HEK293T (cell line): ENCODE measurements at regions not wholly inside any gene's neighbourhood (a gene's known extent, or its start where the extent isn't known, plus 50 kb on each side); places are given as distances from the start of the nearest gene placed in this dataset.

Experiments used
- CTCF ChIA-PET: fragments of 350-600 bp; formaldehyde crosslinking; extraction: SDS; loops from one replicate; lab custom pipeline; 2021; ENCODE audit warnings: antibody characterized with exemption, inconsistent platforms; lab: Yijun Ruan, JAX
- POLR2A ChIA-PET: fragments of 350-600 bp; formaldehyde crosslinking; extraction: SDS; loops from one replicate; lab custom pipeline; 2020; ENCODE audit warnings: antibody characterized with exemption, inconsistent platforms; lab: Yijun Ruan, JAX
- DNase-seq: peaks from one replicate; pipeline ENCODE4 v3.0.0; 2012; ENCODE audit warnings: mixed read lengths; ENCODE audit errors: extremely low spot score
- ARNT ChIP-seq: fragments of 450-650 bp; IDR thresholded peaks from 2 replicates; pipeline ENCODE4 v1.6.1; 2017; ENCODE audit warnings: mild to moderate bottlenecking
- BHLHE40 ChIP-seq: fragments of 450-650 bp; IDR thresholded peaks from 2 replicates; pipeline ENCODE4 v1.6.1; 2016; ENCODE audit warnings: mild to moderate bottlenecking, moderate library complexity, borderline replicate concordance
- CTBP1 ChIP-seq: fragments of 450-650 bp; IDR thresholded peaks from 2 replicates; pipeline ENCODE4 v1.6.1; 2016; ENCODE audit warnings: borderline replicate concordance
- ELF4 ChIP-seq: fragments of 450-650 bp; IDR thresholded peaks from 2 replicates; pipeline ENCODE4 v1.6.1; 2017; ENCODE audit warnings: antibody characterized with exemption
- FOXA1 ChIP-seq: fragments of 450-650 bp; IDR thresholded peaks from 2 replicates; pipeline ENCODE4 v1.6.1; 2016; ENCODE audit warnings: mild to moderate bottlenecking
- FOXK2 ChIP-seq: fragments of 450-650 bp; IDR thresholded peaks from 2 replicates; pipeline ENCODE4 v1.6.1; 2016; ENCODE audit warnings: mild to moderate bottlenecking
- FOXM1 ChIP-seq: fragments of 450-650 bp; IDR thresholded peaks from 2 replicates; pipeline ENCODE4 v1.6.1; 2017; ENCODE audit warnings: mild to moderate bottlenecking, borderline replicate concordance
- HDGF ChIP-seq: fragments of 450-650 bp; IDR thresholded peaks from 2 replicates; pipeline ENCODE4 v1.6.1; 2017; ENCODE audit warnings: antibody characterized with exemption, borderline replicate concordance
- L3MBTL2 ChIP-seq: fragments of 450-650 bp; conservative IDR thresholded peaks from 2 replicates; pipeline ENCODE4 v1.6.1; 2016; ENCODE audit warnings: mild to moderate bottlenecking
- LEF1 ChIP-seq: fragments of 450-650 bp; IDR thresholded peaks from 2 replicates; pipeline ENCODE4 v1.6.1; 2017; ENCODE audit warnings: mild to moderate bottlenecking, borderline replicate concordance
- NFRKB ChIP-seq: fragments of 450-650 bp; IDR thresholded peaks from 2 replicates; pipeline ENCODE4 v1.6.1; 2016; ENCODE audit warnings: mild to moderate bottlenecking, moderate library complexity
- SP1 ChIP-seq: fragments of 450-650 bp; IDR thresholded peaks from 2 replicates; pipeline ENCODE4 v1.6.1; 2017
- SUZ12 ChIP-seq: fragments of 450-650 bp; IDR thresholded peaks from 2 replicates; pipeline ENCODE4 v1.6.1; 2016; ENCODE audit warnings: mild to moderate bottlenecking
- TARDBP ChIP-seq: fragments of 450-650 bp; IDR thresholded peaks from 2 replicates; pipeline ENCODE4 v1.6.1; 2016
- ZNF384 ChIP-seq: fragments of 450-650 bp; IDR thresholded peaks from 2 replicates; pipeline ENCODE4 v1.6.1; 2016
- TF ChIP-seq, protein P1 (sequence below): fragments of 450-650 bp; IDR thresholded peaks from 2 replicates; pipeline ENCODE4 v1.6.1; 2016

DNA sequence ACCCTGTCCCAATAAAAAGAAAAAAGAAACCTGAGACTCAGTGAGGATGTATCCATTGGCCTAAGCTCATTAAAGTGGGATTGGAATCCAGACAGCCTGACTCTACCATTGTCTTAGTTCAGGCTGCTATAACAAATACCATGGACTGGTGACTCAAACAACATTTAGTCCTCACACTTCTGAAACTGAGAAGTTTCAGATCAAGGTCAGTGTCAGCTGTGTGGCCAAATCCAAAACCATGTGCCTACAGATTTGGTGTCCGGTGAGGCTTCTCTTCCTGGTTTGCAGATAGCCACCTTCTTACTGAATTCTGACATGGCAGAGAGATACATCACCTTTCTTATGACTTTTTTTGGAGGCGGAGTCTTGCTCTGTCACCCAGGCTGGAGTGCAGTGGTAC lies 53.3 kb upstream of the KDM8 start:
- ChIA-PET POLR2A (no interaction called here), CTCF (no interaction called here)
- no peak for DNase-seq
- no peak for TF ChIP-seq HDGF
- no peak for TF ChIP-seq L3MBTL2
- TF ChIP-seq CTBP1, result no peak
- no peak for TF ChIP-seq FOXA1
- TF ChIP-seq ELF4, result no peak
- TF ChIP-seq LEF1, result no peak
- no peak for TF ChIP-seq BHLHE40
- no peak for TF ChIP-seq SUZ12
- TF ChIP-seq FOXK2, result no peak
- no peak for TF ChIP-seq SP1
- TF ChIP-seq, protein P1, sequence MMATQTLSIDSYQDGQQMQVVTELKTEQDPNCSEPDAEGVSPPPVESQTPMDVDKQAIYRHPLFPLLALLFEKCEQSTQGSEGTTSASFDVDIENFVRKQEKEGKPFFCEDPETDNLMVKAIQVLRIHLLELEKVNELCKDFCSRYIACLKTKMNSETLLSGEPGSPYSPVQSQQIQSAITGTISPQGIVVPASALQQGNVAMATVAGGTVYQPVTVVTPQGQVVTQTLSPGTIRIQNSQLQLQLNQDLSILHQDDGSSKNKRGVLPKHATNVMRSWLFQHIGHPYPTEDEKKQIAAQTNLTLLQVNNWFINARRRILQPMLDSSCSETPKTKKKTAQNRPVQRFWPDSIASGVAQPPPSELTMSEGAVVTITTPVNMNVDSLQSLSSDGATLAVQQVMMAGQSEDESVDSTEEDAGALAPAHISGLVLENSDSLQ, result no peak
- no peak for TF ChIP-seq FOXM1

DNA sequence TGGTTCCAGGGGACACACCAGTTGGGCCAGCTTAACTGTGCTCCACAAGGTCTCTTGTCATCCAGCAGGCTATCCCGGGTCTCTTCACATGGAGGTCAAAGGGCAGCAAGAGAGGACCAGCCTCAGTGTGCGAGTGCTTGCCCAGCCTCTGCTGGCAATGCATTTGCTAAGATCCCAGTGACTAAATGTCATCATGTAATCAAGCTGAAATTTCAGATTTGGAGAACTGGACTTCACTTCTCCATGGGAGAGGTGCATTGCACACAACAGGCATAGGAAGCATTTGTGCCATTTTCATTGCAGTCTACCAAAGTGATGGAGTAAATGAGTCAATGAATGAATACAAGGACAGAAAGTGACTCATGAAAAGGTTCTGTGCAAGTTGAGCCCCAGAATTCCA lies 51.2 kb upstream of the KDM8 start:
- TF ChIP-seq SUZ12 (no peak), HDGF (no peak), TARDBP (no peak), NFRKB (no peak), ZNF384 (no peak), FOXM1 (no peak)
- ChIA-PET CTCF (interaction anchor here (0.8 kb wide), 1 partner anchor 216 kb away, joined by 3 read pairs; no protein-coding TSS in a partner anchor), POLR2A (no interaction called here)
- DNase-seq, result no peak

DNA sequence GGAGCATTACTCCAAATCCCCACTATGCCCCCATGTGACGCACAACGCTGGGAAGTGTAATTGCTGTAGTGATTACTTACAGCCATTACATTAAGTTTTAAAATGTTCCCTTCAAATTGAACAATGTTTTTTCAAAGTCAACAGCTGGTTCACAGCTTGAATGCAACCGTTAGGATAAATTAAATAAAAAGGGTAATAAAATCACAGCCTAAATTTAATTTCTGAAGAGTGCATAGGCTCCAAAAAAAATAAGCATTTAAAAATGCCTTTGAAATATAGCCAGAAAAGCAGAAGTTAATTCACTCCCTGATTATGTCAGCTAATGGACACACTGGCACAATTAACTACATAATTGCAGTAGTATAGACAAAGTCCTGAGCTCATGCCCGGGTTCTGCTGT lies 50.5 kb upstream of the KDM8 start:
- no peak for DNase-seq
- TF ChIP-seq, protein P1, result no peak
- TF ChIP-seq L3MBTL2 (no peak), LEF1 (no peak), NFRKB (no peak), CTBP1 (no peak), FOXA1 (no peak), TARDBP (no peak), SP1 (no peak), HDGF (no peak), FOXK2 (no peak), SUZ12 (no peak), ARNT (no peak), BHLHE40 (no peak)
- POLR2A ChIA-PET, result no interaction called here
- CTCF ChIA-PET, result interaction anchor here (0.8 kb wide), 2 partner anchors 27 to 215 kb away, joined by 3 read pairs; no protein-coding TSS in a partner anchor
